ENCODE measurements at regions not wholly inside any gene's neighbourhood (a gene's known extent, or its start where the extent isn't known, plus 50 kb on each side); places are given as distances from the start of the nearest gene placed in this dataset.

DNA sequence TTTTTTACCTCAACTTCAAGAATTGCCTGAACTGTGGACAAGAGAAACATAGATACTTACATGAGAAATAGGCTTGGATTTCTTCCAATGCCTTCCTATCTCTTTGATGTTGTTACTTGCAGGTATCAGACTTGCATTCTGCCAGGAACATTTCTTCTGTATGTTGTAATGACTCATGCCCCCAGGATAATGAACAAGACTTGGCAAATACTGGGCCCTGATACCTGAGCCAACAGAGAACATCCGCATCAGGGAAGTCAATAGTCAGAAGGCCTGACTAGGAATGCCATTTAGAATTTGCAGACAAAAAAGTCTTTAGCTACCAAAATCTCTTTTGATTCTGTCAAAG, 273.7 kb upstream of the KIRREL3 start:
- in situ Hi-C loops (cut with MboI; ENCODE audit: low sequenced_read_pairs) (no loop called here), intact Hi-C loops (cut with micrococcal nuclease) (loop anchor here (5.0 kb wide), 1 partner anchor 767 kb away; no protein-coding TSS in a partner anchor), dilution Hi-C loops (cut with HindIII; ENCODE audit: low sequenced_read_pairs, unreplicated experiment) (no loop called here)
- DNase-seq (no peak), ATAC-seq (ENCODE audit: low read depth) (no peak)
- Histone ChIP-seq H3K23ac (ENCODE audit: low read depth, low read length) (no peak overlapping the region), H3K27ac (ENCODE audit: insufficient read depth, low read length) (no peak overlapping the region), H2BK15ac (ENCODE audit: low read depth, low read length) (no peak overlapping the region), H4K8ac (ENCODE audit: low read depth in 2 of 2, low read length in 2 of 2) (no peak overlapping the region), H2AFZ (replicated peaks; ENCODE audit: low read length, poor library complexity) (no peak overlapping the region), H3K4me1 (ENCODE audit: control insufficient read depth, insufficient read depth, low read length) (no peaks in the 10 kb centered on the region), H2AK9ac (replicated peaks; ENCODE audit: low read depth, low read length, poor library complexity) (no peak overlapping the region), H3K36me3 (ENCODE audit: control insufficient read depth, insufficient read depth, low read length) (no peaks in the 10 kb centered on the region), H3K18ac (ENCODE audit: low read depth, low read length) (no peak overlapping the region), H2BK20ac (ENCODE audit: low read depth, low read length) (no peak overlapping the region), H4K20me1 (ENCODE audit: insufficient read depth, low read length) (no peaks in the 10 kb centered on the region), H3K9me1 (ENCODE audit: insufficient read depth, low read length) (no peaks in the 10 kb centered on the region), H3K56ac (ENCODE audit: extremely low read depth, insufficient read depth, low read length) (no peak overlapping the region), H3K9me3 (ENCODE audit: control insufficient read depth, insufficient read depth, low read length) (no peaks in the 10 kb centered on the region), H2BK120ac (ENCODE audit: low read depth, low read length) (no peak overlapping the region), H3K4me3 (ENCODE audit: insufficient read depth, low read depth, low read length) (no peak overlapping the region), H3K4me2 (ENCODE audit: low read depth, low read length) (no peak overlapping the region), H4K91ac (ENCODE audit: insufficient read depth, low read depth, low read length) (no peak overlapping the region), H3K9ac (ENCODE audit: low read depth, low read length) (no peak overlapping the region), H3K27me3 (ENCODE audit: control insufficient read depth, insufficient read depth, low read length) (no peaks in the 10 kb centered on the region), H3K4ac (ENCODE audit: low read depth, low read length) (no peak overlapping the region), H2BK5ac (ENCODE audit: low read depth, low read length, poor library complexity, severe bottlenecking) (no peak overlapping the region), H3K79me1 (ENCODE audit: low read depth in 1 of 2, low read length in 2 of 2) (no peaks in the 10 kb centered on the region), H3K14ac (replicated peaks; ENCODE audit: low read depth, low read length) (no peak overlapping the region), H2AK5ac (ENCODE audit: low read depth, low read length) (no peak overlapping the region), H4K5ac (ENCODE audit: low read depth, low read length) (no peak overlapping the region)
- no TSS peak for BruUV-seq (replicated peaks)
- WGBS, 2 experiments (ENCODE audit: extremely low coverage in 2 of 2, insufficient read length in 1 of 2) = no CpG with 5 or more reads among the region's 1 CpG
- TF ChIP-seq POLR2A (IDR thresholded peaks at IDR 0.05; ENCODE audit: low read depth, low read length) (no peak), NFE2L2 (IDR thresholded peaks at IDR 0.05; ENCODE audit: low read depth, low read length) (no peak), RCOR1 (IDR thresholded peaks at IDR 0.05; ENCODE audit: insufficient replicate concordance, low read length) (no peak), FOS (IDR thresholded peaks at IDR 0.05; ENCODE audit: low read depth, low read length) (no peak), MAFK (IDR thresholded peaks at IDR 0.05; ENCODE audit: low read depth, low read length) (no peak), CEBPB (IDR thresholded peaks at IDR 0.05; ENCODE audit: low read depth, low read length) (no peak), CHD1 (IDR thresholded peaks at IDR 0.05; ENCODE audit: low read depth, low read length) (no peak), MXI1 (IDR thresholded peaks at IDR 0.05; ENCODE audit: borderline replicate concordance, low read depth, low read length) (no peak), SMC3 (IDR thresholded peaks at IDR 0.05; ENCODE audit: low read depth, low read length) (no peak), MAZ (IDR thresholded peaks at IDR 0.05; ENCODE audit: borderline replicate concordance, low read depth, low read length) (no peak), RFX5 (IDR thresholded peaks at IDR 0.05; ENCODE audit: low read depth, low read length) (no peak), RAD21 (IDR thresholded peaks at IDR 0.05; ENCODE audit: low read length) (no peak)
- TF ChIP-seq, protein P1, sequence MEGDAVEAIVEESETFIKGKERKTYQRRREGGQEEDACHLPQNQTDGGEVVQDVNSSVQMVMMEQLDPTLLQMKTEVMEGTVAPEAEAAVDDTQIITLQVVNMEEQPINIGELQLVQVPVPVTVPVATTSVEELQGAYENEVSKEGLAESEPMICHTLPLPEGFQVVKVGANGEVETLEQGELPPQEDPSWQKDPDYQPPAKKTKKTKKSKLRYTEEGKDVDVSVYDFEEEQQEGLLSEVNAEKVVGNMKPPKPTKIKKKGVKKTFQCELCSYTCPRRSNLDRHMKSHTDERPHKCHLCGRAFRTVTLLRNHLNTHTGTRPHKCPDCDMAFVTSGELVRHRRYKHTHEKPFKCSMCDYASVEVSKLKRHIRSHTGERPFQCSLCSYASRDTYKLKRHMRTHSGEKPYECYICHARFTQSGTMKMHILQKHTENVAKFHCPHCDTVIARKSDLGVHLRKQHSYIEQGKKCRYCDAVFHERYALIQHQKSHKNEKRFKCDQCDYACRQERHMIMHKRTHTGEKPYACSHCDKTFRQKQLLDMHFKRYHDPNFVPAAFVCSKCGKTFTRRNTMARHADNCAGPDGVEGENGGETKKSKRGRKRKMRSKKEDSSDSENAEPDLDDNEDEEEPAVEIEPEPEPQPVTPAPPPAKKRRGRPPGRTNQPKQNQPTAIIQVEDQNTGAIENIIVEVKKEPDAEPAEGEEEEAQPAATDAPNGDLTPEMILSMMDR (conservative IDR thresholded peaks at IDR 0.05; ENCODE audit: low read depth, low read length) = no peak
- TF ChIP-seq, protein P2, sequence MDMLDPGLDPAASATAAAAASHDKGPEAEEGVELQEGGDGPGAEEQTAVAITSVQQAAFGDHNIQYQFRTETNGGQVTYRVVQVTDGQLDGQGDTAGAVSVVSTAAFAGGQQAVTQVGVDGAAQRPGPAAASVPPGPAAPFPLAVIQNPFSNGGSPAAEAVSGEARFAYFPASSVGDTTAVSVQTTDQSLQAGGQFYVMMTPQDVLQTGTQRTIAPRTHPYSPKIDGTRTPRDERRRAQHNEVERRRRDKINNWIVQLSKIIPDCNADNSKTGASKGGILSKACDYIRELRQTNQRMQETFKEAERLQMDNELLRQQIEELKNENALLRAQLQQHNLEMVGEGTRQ (IDR thresholded peaks at IDR 0.05; ENCODE audit: low read depth, low read length) = no peak
- CTCF ChIA-PET = interaction anchor here (1.7 kb wide), 1 partner anchor 9 kb away, joined by 3 read pairs; no protein-coding TSS in a partner anchor
- POLR2A ChIA-PET (ENCODE audit: unreplicated experiment) = interaction anchor here (0.6 kb wide), 1 partner anchor 21 kb away, joined by 3 read pairs; no protein-coding TSS in a partner anchor
